T47D (cell line): ENCODE measurements at regions not wholly inside any gene's neighbourhood (a gene's known extent, or its start where the extent isn't known, plus 50 kb on each side); places are given as distances from the start of the nearest gene placed in this dataset.
"Not testable (repeated sequence)": the region's sequence is repeated elsewhere in the genome, so short reads cannot be mapped to it uniquely, and the experiment has no call there.

ENCODE experiments used
- DNase-seq, 2 experiments: peaks; one replicate each; pipeline versions ENCODE4 v3.0.0 to v3.0.0-alpha.2; 2011 to 2012; ENCODE audit warnings: low read depth in 1 of 2, low spot score in 1 of 2
- JUND ChIP-seq: IDR thresholded peaks from 2 replicates; pipeline ENCODE4 v1.6.1; 2012; ENCODE audit warnings: low read depth
- in situ Hi-C: cut with HindIII; loops from 2 replicates; pipeline ENCODE4 v1.10.0; 2016; ENCODE audit warnings: low sequenced_read_pairs, low pct_unique_long_range_greater_than_20kb

DNA sequence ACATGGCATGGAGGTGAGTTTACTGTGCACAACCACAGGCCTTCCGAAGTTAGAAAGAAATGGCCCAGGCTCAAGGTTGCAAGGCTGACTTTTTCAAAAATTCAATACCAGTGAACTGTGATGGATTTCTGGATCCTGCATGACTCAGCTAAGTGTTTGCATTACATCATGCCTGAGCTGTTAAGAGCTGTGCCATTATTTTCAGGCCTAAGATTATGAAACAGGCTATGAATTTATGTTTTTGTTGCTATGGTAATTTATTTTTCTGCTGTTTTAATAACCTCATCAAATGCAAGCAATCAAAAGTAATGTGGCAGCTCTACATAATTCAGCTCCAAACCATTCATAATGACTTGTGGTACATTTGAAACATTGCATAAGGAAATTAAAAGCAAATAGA, 457.7 kb upstream of the TMEM132C start:
- no peak for TF ChIP-seq JUND

DNA sequence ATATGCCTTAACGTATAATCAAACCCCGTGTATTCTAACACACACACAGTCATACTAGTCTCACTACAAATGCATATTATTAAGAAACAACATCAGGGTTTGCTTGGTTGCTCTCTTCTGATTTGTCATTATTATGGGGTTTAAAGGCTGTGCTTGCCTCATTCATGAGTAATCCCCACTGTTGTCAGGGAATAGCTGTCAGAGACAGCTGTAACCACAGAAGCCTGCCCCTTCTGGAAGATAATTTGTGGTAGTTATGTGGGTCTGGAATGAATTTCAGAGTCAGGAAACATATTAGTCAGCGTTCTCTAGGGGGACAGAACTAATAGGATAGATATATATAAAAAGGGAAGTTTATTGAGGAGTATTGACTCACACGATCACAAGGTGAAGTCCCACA, 456.9 kb upstream of the TMEM132C start:
- DNase-seq, result no peak
- TF ChIP-seq JUND, result no peak
- in situ Hi-C loops, result no loop called here

More for the DNA sequence above, 457.7 kb upstream of the TMEM132C start:
- DNase-seq, result no peak
- in situ Hi-C loops, result no loop called here

DNA sequence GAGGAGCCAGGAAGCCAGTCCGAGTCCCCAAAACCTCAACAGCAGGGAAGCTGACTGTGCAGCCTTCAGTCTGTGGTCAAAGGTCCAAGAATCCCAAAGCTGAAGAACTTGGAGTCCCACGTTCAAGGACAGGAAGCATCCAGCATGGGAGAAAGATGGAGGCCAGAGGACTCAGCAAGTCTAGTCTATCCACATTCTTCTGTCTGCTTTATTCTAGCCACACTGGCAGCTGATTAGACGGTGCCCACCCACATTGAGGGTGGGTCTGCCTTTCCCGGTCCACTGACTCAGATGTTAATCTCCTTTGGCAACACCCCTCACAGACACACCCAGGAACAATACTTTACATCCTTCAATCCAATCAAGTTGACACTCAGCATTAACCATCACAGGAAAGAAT, 456.5 kb upstream of the TMEM132C start:
- in situ Hi-C loops, DNase-seq: not testable (repeated sequence)

DNA sequence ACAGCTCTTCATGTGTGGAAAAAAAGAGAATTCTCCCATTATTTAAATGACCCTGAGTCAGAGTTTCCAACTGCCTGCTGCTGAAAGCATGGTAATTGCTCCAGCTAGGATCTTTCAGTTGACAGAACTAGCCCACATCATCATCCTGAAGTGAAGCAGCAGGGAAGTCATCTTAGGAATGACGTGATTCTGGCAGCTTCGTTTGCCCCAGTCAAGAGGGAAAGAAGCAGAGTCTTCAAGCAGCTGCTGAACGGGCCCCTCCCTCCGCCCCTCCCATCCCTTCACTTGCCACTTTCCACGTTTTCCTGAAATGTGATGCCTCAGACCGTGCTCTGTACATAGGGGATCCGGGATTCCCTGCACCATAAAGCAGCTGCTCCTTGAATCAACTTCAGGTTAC, 455.0 kb upstream of the TMEM132C start:
- no peak for TF ChIP-seq JUND
- in situ Hi-C loops, result no loop called here
- no peak for DNase-seq

DNA sequence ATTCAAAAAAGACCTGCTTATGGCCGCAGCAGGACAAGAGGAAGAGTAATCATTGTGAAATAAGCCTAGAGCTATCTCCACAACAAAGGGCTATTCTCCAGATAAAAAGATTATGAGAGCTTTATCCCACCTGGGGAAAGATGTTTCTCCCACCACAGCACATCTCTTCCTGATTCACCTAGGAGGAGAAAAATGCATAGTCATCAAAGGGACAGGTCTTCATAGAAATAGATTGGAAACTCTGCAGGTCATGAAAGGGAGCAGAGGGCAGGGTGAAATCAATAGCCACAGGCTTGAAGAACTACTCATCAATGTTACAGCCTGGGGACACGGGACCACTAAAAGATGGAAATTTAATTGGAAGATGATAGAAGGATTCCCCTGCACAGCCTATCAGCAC, 453.8 kb upstream of the TMEM132C start:
- no peak for DNase-seq

DNA sequence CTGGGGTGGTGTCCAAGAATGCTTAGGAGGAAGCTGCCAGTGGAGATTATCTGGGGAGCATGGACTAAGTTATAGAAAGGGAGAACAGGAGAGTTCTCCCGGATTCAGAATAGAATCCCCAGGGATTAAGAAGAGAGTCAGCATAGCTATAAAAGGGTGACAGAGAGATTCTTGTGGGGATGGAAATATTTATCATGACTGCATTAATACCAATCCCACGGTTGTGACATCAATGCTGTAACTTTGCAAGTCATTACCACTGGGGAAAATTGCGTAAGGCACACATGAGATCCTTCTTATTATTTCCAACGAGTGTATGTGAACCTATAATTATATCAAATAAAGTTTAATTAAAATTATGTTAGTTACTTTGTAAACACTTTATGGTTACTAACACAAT, 447.9 kb upstream of the TMEM132C start:
- in situ Hi-C loops, result no loop called here
- DNase-seq, result no peak

More for the DNA sequence above, 453.8 kb upstream of the TMEM132C start:
- in situ Hi-C loops, result no loop called here
- no peak for TF ChIP-seq JUND

DNA sequence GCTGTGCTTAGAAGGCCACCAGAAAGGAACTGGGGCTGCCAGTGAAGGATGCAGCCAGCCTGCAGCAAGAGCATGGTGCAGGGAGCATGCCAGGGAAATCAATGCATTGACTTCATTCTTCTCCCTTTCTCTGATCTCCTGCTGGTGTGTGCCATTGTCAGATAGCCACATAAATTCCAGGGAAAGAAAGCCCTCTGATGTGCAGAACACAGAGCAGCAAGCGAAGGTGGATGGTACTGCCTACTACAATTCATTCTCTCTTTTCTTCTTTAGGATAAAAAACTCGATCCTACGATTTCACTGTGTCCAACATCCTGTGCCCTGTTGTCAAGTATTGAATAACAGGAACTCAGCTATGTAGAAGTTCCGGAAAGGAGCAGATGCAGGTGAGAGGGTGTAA, 446.7 kb upstream of the TMEM132C start:
- no peak for DNase-seq
- TF ChIP-seq JUND, result no peak
- in situ Hi-C loops, result no loop called here

More for the DNA sequence above, 447.9 kb upstream of the TMEM132C start:
- no peak for TF ChIP-seq JUND

DNA sequence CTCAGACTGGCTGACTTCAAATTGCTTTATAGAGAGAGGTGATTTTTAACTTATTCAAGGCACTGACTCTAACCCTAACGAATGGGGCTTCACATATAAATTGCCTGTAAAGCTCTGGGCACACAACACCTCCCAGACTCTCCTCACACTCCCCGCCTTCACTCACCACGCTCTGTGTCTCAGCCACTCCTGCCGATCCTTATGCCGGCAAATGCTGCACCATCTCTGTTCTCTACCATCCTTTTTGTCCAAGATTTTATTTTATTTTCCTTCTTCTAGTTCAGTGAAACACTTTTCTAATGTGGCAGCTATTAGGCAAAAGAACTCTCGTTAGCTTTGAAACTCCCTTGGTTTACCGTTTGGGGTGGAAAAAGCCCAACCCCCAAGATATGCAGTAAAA, 446.1 kb upstream of the TMEM132C start:
- no peak for TF ChIP-seq JUND
- in situ Hi-C loops, result no loop called here
- no peak for DNase-seq

DNA sequence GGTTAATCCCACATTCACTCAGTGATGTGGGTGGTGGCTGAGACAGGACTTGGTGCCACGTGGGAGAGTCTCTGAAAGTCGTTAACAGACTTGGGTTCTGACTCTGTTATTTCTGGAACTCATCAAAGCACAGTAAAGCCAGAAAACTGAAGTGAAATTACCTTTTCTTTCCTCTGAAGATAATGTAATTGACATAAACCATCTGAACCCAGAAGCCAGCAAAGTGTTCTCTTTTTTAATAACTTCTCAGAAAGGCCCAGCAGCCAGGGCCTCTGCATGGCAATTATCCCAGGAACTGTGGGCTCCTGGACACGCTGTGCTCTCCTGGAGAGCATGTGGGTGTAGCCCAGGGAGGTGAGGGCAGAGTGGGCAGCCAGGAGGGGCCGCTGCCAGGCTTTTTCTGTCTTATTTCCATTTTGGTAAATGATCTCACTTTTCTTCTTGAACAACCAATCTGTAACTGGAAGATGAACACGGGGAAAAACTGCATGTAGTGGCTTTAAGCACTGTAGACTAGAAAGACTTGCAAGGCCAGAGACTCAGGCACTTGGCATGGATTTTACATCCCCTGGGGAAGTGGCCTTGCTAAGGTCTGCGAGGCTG, 444.1 kb upstream of the TMEM132C start:
- no peak for DNase-seq
- in situ Hi-C loops, result no loop called here
- TF ChIP-seq JUND, result no peak

DNA sequence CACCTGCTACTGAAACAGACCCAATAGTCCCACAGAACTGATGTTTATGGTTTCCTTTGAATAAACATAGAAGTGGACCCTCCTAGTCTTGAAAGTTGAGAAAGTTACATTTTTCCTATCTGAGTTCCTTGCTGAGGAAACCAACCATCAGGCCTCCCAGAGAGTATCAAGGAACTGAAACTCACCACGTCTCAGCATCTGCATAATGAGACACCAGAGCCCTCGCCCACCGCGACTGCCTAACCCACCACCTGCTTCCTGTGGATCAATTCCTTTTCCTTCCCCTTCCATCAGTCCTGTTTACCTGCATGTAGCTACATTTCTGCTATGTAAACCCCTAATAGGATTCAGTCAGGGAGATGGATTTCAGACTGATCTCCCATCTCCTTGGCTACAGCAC, 443.2 kb upstream of the TMEM132C start:
- DNase-seq, result no peak
- in situ Hi-C loops, result no loop called here

DNA sequence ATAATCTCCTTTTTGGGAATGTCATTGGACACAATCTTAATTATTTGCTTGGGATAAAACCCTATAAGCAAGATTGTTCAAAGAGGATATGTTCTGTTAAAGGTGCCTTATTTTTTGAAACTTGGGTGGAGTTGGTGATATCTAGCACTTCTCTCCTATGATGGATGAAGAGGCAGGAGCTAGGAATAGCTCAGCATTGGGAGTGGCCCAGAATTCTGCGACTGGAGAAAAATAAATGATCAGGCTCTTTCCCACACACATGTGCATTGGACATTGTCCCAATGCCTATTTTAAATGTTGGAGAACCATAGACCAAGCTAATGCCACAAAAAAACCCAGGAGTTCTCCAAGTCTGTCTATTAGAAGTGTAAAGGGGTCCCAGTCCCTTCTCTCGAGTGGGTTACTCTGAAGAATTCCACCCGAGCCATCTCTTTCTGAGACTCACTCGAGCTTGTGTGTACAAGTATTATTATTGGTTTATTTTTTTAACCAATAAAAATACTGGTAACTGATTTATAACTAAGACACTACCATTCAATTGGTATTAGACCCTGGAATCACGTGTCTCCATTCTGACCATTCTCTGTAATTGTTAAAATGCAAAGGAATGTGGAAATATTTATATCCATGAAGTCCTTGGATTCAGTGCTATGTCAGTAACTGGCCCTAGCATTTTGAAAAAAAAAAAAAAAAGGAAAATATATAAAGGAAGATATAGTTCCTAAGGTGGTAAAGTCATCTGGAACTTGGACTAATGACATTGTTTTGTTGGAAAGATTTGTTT, 437.5 kb upstream of the TMEM132C start:
- in situ Hi-C loops, result no loop called here
- DNase-seq, result no peak
- no peak for TF ChIP-seq JUND

More for the DNA sequence above, 443.2 kb upstream of the TMEM132C start:
- TF ChIP-seq JUND, result no peak

DNA sequence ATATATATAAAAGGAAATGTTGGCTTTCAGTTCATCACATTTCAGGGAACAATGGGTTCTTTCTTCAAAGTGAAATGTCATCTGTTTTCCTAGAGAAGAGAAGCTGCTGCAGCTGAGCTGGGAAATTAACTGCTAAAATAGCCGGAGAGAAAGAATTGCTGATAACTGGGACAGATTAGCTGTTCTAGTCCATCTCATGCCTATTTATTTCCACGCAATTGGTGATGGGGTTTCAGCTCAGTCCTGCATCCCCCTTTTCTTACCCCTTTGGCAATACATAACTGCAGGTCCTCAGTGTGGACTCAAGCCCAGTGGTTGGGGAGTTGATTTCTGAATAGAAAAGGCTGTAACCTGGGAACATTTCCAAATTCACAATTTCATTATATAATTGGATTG, 436.9 kb upstream of the TMEM132C start:
- in situ Hi-C loops, result no loop called here
- no peak for DNase-seq

DNA sequence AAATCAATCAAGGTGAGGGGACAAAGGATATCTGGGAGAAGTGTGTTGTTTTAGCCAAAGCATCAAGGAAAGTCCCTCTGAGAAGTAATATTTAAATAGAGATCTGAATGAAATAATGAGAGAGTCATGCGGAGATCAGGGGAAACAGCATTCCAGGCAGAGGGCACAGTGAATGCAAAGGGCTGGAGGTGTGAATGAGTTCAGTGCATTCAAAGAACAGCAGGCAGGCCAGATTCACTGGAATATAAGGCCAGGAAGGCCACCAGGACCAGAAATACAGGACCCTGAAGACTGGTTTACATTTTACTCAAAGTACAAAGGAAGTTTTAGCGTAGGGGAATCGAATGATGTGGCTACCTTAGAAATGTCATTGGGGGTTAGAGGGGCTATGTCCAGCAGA, 436.2 kb upstream of the TMEM132C start:
- DNase-seq, result no peak
- in situ Hi-C loops, result no loop called here
- TF ChIP-seq JUND, result no peak

More for the DNA sequence above, 436.9 kb upstream of the TMEM132C start:
- no peak for TF ChIP-seq JUND
